HepG2 (cell line): ENCODE measurements at regions not wholly inside any gene's neighbourhood (a gene's known extent, or its start where the extent isn't known, plus 50 kb on each side); places are given as distances from the start of the nearest gene placed in this dataset.

ENCODE experiments used
- ATAC-seq: fragments of 200-7000 bp; cut with Tn5 transposase; 3 replicates; pipeline ENCODE4 v1.9.1; 2020; ENCODE audit warnings: mild to moderate bottlenecking, moderate library complexity
- BruUV-seq: library from RNA; stranded (reverse); fragments of 400-500 nt; replicated peaks from 2 replicates; lab custom pipeline; 2021; lab: Mats Ljungman, UMichigan
- CTCF ChIA-PET: fragments of 300-600 bp; formaldehyde crosslinking; extraction: SDS; loops from one replicate; lab custom pipeline; 2021; ENCODE audit warnings: low total read pairs, inconsistent platforms, low intra/inter-chr PET ratio; lab: Yijun Ruan, JAX
- POLR2A ChIA-PET: fragments of 350-600 bp; sonication (Branson Sonifier 250); formaldehyde crosslinking; loops from one replicate; lab custom pipeline; 2020; ENCODE audit warnings: antibody characterized with exemption, inconsistent platforms; lab: Yijun Ruan, JAX
- DNase-seq: peaks from one replicate; pipeline ENCODE4 v3.0.0-alpha.2; 2015; ENCODE audit warnings: low spot score
- FAIRE-seq: peaks from 3 replicates; lab custom pipeline; 2011; peaks lifted over from hg19 to GRCh38; lab: Jason Lieb, UNC
- H2AFZ ChIP-seq: one replicate; pipeline ENCODE4 v1.6.1; 2011; ENCODE audit warnings: low read length, inconsistent platforms
- H3K27ac ChIP-seq: fragments of 300-600 bp; 3 replicates; pipeline ENCODE4 v1.8.0; 2011; ENCODE audit warnings: mixed run types, mild to moderate bottlenecking, mixed read lengths, low read length, inconsistent platforms; ENCODE audit not compliant: insufficient read depth; ENCODE audit errors: extremely low read length
- H3K27me3 ChIP-seq, 2 experiments: fragments of 200-600 bp in 1 of 2; 2 replicates in 1 of 2; 3 replicates in 1 of 2; pipeline versions ENCODE4 v1.6.0 to v1.8.0; 2011; ENCODE audit warnings: low read length in 2 of 2, mild to moderate bottlenecking in 2 of 2, moderate library complexity in 2 of 2, inconsistent platforms in 1 of 2; ENCODE audit not compliant: insufficient read depth in 2 of 2, control insufficient read depth in 1 of 2
- H3K36me3 ChIP-seq, 2 experiments: fragments of 200-600 bp in 1 of 2; replicated peaks in 1 of 2; 2 replicates in 1 of 2; 3 replicates in 1 of 2; pipeline versions ENCODE4 v1.5.1 to v1.8.0; 2011; ENCODE audit warnings: low read length in 2 of 2, inconsistent platforms in 1 of 2; ENCODE audit not compliant: insufficient read depth in 2 of 2, control insufficient read depth in 1 of 2
- H3K4me1 ChIP-seq: 2 replicates; pipeline ENCODE4 v1.5.1; 2012; ENCODE audit warnings: low read length, inconsistent platforms; ENCODE audit not compliant: insufficient read depth
- H3K4me2 ChIP-seq: 2 replicates; pipeline ENCODE4 v1.6.0; 2011; ENCODE audit warnings: low read depth, low read length, inconsistent platforms
- H3K4me3 ChIP-seq, 3 experiments: fragments of 200-600 bp in 1 of 3; sonication (generic), shearing (Covaris generic) in 1 of 3; replicated peaks in 1 of 3; 2 replicates each; pipeline ENCODE4 v1.5.1; 2011 to 2016; ENCODE audit warnings: low read length in 3 of 3, inconsistent platforms in 2 of 3, low read depth in 2 of 3, mild to moderate bottlenecking in 2 of 3, control low read depth in 1 of 3, mixed read lengths in 1 of 3; ENCODE audit not compliant: insufficient read depth in 1 of 3
- H3K79me2 ChIP-seq: one replicate; pipeline ENCODE4 v1.6.1; 2011; ENCODE audit warnings: low read length, inconsistent platforms; ENCODE audit not compliant: insufficient read depth
- H3K9ac ChIP-seq: 2 replicates; pipeline ENCODE4 v1.6.0; 2011; ENCODE audit warnings: mild to moderate bottlenecking, low read depth, low read length, inconsistent platforms; ENCODE audit not compliant: insufficient read depth
- H3K9me3 ChIP-seq: 2 replicates; pipeline ENCODE4 v1.5.1; 2012; ENCODE audit warnings: mild to moderate bottlenecking, low read length
- H4K20me1 ChIP-seq: 2 replicates; pipeline ENCODE4 v1.6.0; 2011; ENCODE audit warnings: inconsistent platforms, mild to moderate bottlenecking, low read length, moderate library complexity; ENCODE audit not compliant: insufficient read depth
- HNRNPK ChIP-seq: fragments of 200-400 bp; formaldehyde crosslinking; IDR thresholded peaks from 2 replicates; pipeline ENCODE4 v1.6.1; 2018; ENCODE audit warnings: low read length, low read depth, moderate library complexity, mild to moderate bottlenecking; ENCODE audit not compliant: poor library complexity, severe bottlenecking
- HOXD1 ChIP-seq: sonication (generic); formaldehyde crosslinking; IDR thresholded peaks from 2 replicates; pipeline ENCODE4 v1.5.0; 2020; ENCODE audit warnings: missing genetic modification reagents
- RFXAP ChIP-seq: sonication (generic); formaldehyde crosslinking; IDR thresholded peaks from 2 replicates; pipeline ENCODE4 v1.4.0; 2020; ENCODE audit warnings: missing genetic modification reagents, borderline replicate concordance
- SP1 ChIP-seq, 2 experiments: fragments of 450-650 bp in 1 of 2; sonication (generic) in 1 of 2; formaldehyde crosslinking in 1 of 2; IDR thresholded peaks; 2 replicates each; pipeline versions ENCODE4 v1.4.0 to v1.6.1; 2016 to 2020; ENCODE audit warnings: missing genetic modification reagents in 1 of 2
- SRF ChIP-seq: IDR thresholded peaks from 2 replicates; pipeline ENCODE4 v1.6.1; 2011; ENCODE audit warnings: mild to moderate bottlenecking, low read depth, low read length, moderate library complexity
- ZNF101 ChIP-seq: sonication (generic); formaldehyde crosslinking; IDR thresholded peaks from 2 replicates; pipeline ENCODE4 v1.4.0; 2020; ENCODE audit warnings: mild to moderate bottlenecking, low read depth, missing genetic modification reagents, borderline replicate concordance
- ZNF737 ChIP-seq: sonication (generic); formaldehyde crosslinking; IDR thresholded peaks from 2 replicates; pipeline ENCODE4 v1.5.0; 2020; ENCODE audit warnings: missing genetic modification reagents, mild to moderate bottlenecking, borderline replicate concordance
- ZSCAN12 ChIP-seq: sonication (generic); formaldehyde crosslinking; IDR thresholded peaks from 2 replicates; pipeline ENCODE4 v1.9.0; 2021; ENCODE audit warnings: mild to moderate bottlenecking, missing genetic modification reagents
- WGBS: methylation state at CpG from one replicate; pipeline ENCODE4 v1.1.6; 2017; ENCODE audit warnings: low lambda C conversion rate; 5-methylcytosine and 5-hydroxymethylcytosine counted together
- in situ Hi-C: cut with HindIII; loops from 2 replicates; pipeline ENCODE4 v1.10.0; 2017; ENCODE audit warnings: low pct_unique_long_range_greater_than_20kb; ENCODE audit not compliant: extremely low pct_ligation_motif_present
- intact Hi-C: fragments of 100-400 bp; cut with micrococcal nuclease; formaldehyde crosslinking; loops from one replicate; pipeline ENCODE4 v1.10.0; 2022; ENCODE audit not compliant: unreplicated experiment
- TF ChIP-seq, protein P1 (sequence below): IDR thresholded peaks from 2 replicates; pipeline ENCODE4 v1.6.1; 2018; ENCODE audit warnings: missing genetic modification reagents, mild to moderate bottlenecking, missing compliant biosample characterization
- TF ChIP-seq, protein P2 (sequence below): sonication (generic); formaldehyde crosslinking; IDR thresholded peaks from one replicate; pipeline ENCODE4 v1.5.1; 2020; ENCODE audit warnings: mild to moderate bottlenecking, missing genetic modification reagents; ENCODE audit errors: not compliant biosample characterization
- TF ChIP-seq, protein P3 (sequence below): sonication (generic); formaldehyde crosslinking; conservative IDR thresholded peaks from 2 replicates; pipeline ENCODE4 v1.4.0; 2020; ENCODE audit warnings: missing genetic modification reagents

DNA sequence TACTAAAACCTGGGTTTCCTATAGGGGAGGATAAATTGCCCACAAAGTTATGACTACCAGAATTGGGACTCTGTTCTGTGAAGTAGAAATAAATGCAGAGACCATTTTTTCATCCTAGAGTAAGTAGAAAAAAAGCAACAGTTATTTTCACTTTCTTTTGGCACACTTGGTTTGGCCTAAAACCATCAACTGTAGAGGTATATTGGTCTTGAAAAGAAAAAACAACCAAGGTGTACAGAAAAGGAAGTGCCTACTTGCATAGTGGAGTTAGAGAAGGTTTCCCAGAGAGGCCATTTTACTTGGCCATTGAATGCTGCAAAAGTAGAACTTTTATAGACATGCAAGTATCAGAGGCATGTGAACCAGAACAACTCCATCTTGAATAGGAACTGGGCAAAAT, 89.4 kb upstream of the TACR1 start (continued):
- no peak for TF ChIP-seq HNRNPK
- no peak for TF ChIP-seq SRF
- TF ChIP-seq SP1 (IDR thresholded peaks at IDR 0.05): no peak
- no peak for TF ChIP-seq SP1 (CRISPR knock-in tag; IDR thresholded peaks at IDR 0.05)
- TF ChIP-seq, protein P1, sequence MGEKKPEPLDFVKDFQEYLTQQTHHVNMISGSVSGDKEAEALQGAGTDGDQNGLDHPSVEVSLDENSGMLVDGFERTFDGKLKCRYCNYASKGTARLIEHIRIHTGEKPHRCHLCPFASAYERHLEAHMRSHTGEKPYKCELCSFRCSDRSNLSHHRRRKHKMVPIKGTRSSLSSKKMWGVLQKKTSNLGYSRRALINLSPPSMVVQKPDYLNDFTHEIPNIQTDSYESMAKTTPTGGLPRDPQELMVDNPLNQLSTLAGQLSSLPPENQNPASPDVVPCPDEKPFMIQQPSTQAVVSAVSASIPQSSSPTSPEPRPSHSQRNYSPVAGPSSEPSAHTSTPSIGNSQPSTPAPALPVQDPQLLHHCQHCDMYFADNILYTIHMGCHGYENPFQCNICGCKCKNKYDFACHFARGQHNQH (CRISPR knock-in tag): no peak

DNA sequence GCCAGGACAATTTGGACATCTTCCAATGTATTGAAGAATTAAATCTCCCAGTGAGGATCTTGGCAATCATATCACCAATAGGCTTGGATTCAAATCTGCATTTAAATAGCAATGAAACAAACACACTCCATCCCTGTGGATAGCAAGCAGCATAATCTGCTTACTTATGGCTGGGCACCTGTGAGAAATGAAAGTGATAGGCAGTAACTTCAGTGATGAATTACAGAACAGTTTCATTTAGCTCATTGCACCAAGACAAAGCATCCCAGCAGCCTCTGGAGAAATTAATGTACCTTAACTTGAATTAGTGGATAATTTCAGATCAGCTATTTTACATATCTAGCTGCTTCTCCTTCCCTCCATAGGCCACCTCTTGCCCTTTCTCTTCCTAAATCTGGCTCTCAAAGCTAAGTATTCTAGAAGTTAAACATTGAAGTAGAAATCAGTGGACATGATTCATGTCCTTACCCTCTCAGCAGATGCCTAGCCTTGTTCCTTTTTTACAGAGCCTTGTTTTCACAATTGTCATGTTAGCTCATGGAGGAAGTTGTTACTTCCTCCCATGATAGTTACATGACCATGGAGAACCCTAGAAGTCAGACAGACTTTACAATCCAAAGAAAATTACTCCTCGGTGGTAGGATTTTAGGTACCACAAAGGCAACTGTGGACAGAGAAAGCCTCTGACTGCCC, 88.5 kb upstream of the TACR1 start:
- 52% methylated on average over 1 of the region's 1 CpG for WGBS
- CTCF ChIA-PET: no interaction called here
- H3K36me3 ChIP-seq: no peaks in the 10 kb centered on the region
- no peaks in the 10 kb centered on the region for H3K4me1 ChIP-seq
- peaks cover 0 to 14% of the 10 kb centered on the region in 2 experiments; a peak in 2 of 5 replicates for H3K27me3 ChIP-seq
- H3K27ac ChIP-seq: no peak overlapping the region
- H2AFZ ChIP-seq: no peak overlapping the region
- POLR2A ChIA-PET: no interaction called here
- H4K20me1 ChIP-seq: no peaks in the 10 kb centered on the region
- H3K4me2 ChIP-seq: no peak overlapping the region
- in situ Hi-C loops: no loop called here
- DNase-seq (no peak), ATAC-seq (no peak), FAIRE-seq (no peak)
- no peaks in the 10 kb centered on the region for H3K9me3 ChIP-seq
- no peak overlapping the region for H3K4me3 ChIP-seq
- intact Hi-C loops: no loop called here
- H3K79me2 ChIP-seq: no peaks in the 10 kb centered on the region
- no TSS peak for BruUV-seq
- no peak overlapping the region for H3K9ac ChIP-seq
- TF ChIP-seq, protein P2, sequence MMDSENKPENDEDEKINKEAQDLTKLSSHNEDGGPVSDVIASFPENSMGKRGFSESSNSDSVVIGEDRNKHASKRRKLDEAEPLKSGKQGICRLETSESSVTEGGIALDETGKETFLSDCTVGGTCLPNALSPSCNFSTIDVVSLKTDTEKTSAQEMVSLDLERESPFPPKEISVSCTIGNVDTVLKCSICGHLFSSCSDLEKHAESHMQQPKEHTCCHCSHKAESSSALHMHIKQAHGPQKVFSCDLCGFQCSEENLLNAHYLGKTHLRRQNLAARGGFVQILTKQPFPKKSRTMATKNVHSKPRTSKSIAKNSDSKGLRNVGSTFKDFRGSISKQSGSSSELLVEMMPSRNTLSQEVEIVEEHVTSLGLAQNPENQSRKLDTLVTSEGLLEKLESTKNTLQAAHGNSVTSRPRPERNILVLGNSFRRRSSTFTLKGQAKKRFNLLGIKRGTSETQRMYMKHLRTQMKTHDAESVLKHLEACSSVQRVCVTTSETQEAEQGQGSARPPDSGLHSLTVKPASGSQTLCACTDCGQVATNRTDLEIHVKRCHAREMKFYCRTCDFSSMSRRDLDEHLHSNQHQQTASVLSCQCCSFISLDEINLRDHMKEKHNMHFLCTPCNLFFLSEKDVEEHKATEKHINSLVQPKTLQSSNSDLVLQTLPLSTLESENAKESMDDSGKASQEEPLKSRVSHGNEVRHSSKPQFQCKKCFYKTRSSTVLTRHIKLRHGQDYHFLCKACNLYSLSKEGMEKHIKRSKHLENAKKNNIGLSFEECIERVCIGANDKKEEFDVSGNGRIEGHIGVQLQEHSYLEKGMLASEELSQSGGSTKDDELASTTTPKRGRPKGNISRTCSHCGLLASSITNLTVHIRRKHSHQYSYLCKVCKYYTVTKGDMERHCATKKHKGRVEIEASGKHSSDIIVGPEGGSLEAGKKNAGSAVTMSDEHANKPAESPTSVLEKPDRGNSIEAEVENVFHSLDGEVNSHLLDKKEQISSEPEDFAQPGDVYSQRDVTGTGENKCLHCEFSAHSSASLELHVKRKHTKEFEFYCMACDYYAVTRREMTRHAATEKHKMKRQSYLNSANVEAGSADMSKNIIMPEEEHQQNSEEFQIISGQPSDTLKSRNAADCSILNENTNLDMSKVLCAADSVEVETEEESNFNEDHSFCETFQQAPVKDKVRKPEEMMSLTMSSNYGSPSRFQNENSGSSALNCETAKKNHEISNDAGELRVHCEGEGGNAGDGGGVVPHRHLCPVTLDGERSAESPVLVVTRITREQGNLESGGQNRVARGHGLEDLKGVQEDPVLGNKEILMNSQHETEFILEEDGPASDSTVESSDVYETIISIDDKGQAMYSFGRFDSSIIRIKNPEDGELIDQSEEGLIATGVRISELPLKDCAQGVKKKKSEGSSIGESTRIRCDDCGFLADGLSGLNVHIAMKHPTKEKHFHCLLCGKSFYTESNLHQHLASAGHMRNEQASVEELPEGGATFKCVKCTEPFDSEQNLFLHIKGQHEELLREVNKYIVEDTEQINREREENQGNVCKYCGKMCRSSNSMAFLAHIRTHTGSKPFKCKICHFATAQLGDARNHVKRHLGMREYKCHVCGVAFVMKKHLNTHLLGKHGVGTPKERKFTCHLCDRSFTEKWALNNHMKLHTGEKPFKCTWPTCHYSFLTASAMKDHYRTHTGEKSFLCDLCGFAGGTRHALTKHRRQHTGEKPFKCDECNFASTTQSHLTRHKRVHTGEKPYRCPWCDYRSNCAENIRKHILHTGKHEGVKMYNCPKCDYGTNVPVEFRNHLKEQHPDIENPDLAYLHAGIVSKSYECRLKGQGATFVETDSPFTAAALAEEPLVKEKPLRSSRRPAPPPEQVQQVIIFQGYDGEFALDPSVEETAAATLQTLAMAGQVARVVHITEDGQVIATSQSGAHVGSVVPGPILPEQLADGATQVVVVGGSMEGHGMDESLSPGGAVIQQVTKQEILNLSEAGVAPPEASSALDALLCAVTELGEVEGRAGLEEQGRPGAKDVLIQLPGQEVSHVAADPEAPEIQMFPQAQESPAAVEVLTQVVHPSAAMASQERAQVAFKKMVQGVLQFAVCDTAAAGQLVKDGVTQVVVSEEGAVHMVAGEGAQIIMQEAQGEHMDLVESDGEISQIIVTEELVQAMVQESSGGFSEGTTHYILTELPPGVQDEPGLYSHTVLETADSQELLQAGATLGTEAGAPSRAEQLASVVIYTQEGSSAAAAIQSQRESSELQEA (CRISPR knock-in tag): no peak
- TF ChIP-seq ZSCAN12 (CRISPR knock-in tag): no peak
- TF ChIP-seq ZNF737 (CRISPR knock-in tag): no peak
- TF ChIP-seq HOXD1 (CRISPR knock-in tag): no peak
- TF ChIP-seq RFXAP: no peak
- TF ChIP-seq, protein P3, sequence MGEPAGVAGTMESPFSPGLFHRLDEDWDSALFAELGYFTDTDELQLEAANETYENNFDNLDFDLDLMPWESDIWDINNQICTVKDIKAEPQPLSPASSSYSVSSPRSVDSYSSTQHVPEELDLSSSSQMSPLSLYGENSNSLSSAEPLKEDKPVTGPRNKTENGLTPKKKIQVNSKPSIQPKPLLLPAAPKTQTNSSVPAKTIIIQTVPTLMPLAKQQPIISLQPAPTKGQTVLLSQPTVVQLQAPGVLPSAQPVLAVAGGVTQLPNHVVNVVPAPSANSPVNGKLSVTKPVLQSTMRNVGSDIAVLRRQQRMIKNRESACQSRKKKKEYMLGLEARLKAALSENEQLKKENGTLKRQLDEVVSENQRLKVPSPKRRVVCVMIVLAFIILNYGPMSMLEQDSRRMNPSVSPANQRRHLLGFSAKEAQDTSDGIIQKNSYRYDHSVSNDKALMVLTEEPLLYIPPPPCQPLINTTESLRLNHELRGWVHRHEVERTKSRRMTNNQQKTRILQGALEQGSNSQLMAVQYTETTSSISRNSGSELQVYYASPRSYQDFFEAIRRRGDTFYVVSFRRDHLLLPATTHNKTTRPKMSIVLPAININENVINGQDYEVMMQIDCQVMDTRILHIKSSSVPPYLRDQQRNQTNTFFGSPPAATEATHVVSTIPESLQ: no peak
- no peak for TF ChIP-seq ZNF101 (CRISPR knock-in tag)
